H1 (cell line): ENCODE measurements at regions not wholly inside any gene's neighbourhood (a gene's known extent, or its start where the extent isn't known, plus 50 kb on each side); places are given as distances from the start of the nearest gene placed in this dataset.

Experiments
- BACH1 ChIP-seq: IDR thresholded peaks from 2 replicates; pipeline ENCODE4 v1.6.1; 2012; ENCODE audit warnings: low read length, improper control_type of control experiment
- FOSL1 ChIP-seq: IDR thresholded peaks from 2 replicates; pipeline ENCODE4 v1.6.1; 2011; ENCODE audit warnings: mild to moderate bottlenecking, low read depth, low read length, moderate library complexity; ENCODE audit not compliant: insufficient read depth
- HDAC2 ChIP-seq, 2 experiments: fragments of 300-600 bp in 1 of 2; sonication (generic) in 1 of 2; IDR thresholded peaks; 2 replicates each; pipeline ENCODE4 v1.6.1; 2011 to 2012; ENCODE audit warnings: low read depth in 2 of 2, low read length in 2 of 2, mild to moderate bottlenecking in 2 of 2, moderate library complexity in 2 of 2, borderline replicate concordance in 1 of 2, inconsistent platforms in 1 of 2
- JUND ChIP-seq: IDR thresholded peaks from 2 replicates; pipeline ENCODE4 v1.6.1; 2011; ENCODE audit warnings: mild to moderate bottlenecking, improper control_type of control experiment, low read length
- TAF7 ChIP-seq: optimal IDR thresholded peaks from 2 replicates; pipeline ENCODE3; 2011; ENCODE audit warnings: low read depth, mild to moderate bottlenecking, inconsistent platforms, low read length, moderate library complexity, borderline replicate concordance
- TEAD4 ChIP-seq: IDR thresholded peaks from 2 replicates; pipeline ENCODE4 v1.6.1; 2012; ENCODE audit warnings: low read depth, low read length, inconsistent platforms, mixed read lengths

GRCh38 chr10:130461631-130462030 is 325.4 kb downstream of the GLRX3 start (continued):
- TF ChIP-seq FOSL1 (no peak), TEAD4 (no peak), JUND (no peak), BACH1 (no peak), TAF7 (no peak), HDAC2 (IDR thresholded peaks at IDR 0.05; ENCODE audit: borderline replicate concordance in 1 of 2, low read depth in 2 of 2, low read length in 2 of 2) (no peak)
